ENCODE measurements at regions not wholly inside any gene's neighbourhood (a gene's known extent, or its start where the extent isn't known, plus 50 kb on each side); places are given as distances from the start of the nearest gene placed in this dataset.
A peak's percentile ranks its signal among the peaks of the same experiment; 100 is the strongest.

DNA sequence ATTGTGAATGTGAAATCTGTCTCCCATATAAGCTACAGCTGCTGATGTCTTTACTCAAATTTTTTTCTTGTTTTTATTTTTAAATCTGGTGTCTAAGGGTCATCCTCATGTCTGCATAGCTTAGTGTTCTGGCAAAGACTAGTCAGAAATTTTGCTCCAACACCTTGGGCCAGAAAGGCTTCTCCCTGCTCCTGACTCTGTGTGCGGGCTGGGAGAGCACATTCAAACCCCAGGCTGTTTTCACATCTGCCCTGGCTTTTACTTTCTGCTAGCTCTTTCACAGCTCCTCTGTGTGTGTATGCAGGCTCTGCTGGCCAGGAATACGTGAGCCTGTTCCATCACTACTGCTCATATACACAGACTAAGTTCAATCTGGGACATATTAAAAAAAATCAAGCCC is 102.9 kb upstream of the RIOK3 start:
- no peak for DNase-seq

DNA sequence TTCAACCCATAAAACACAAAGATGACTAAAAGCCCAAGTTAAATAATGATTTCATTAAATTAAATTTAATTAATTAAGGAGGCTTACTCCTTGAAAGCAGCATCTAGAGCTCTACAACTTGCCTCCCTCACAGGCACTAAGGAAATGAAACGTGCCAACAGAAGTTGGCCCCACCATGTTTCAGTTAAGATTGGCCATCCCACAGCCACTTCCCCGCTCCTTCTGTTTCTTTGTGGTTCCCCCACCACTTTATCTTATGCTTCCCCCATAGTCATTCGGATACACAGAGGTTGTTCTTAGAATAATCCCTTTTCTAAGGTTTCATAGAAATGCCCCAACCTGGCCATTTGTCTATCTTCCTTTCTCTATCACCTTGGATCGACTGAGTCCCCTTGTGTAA is 101.6 kb upstream of the RIOK3 start:
- no peak for DNase-seq

DNA sequence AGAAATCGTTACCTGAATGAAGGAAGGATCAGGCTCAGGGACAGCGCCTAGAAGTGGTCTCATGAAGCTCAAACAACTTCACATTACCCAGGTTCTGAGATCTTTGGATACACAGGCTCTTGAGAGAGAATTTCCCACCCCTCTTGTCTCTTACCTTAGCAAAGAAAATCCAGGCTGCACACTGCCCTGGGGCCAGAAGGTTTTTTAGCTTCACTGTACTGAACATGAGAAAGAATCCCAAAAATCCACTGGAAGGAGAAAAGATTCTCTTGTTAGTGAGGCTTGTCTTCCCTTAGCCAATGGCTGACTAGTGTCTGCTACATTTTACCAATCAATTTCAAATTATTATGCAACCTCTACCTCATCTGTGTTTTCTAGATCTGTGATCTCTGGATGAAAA is 101.0 kb upstream of the RIOK3 start:
- no peak for DNase-seq

DNA sequence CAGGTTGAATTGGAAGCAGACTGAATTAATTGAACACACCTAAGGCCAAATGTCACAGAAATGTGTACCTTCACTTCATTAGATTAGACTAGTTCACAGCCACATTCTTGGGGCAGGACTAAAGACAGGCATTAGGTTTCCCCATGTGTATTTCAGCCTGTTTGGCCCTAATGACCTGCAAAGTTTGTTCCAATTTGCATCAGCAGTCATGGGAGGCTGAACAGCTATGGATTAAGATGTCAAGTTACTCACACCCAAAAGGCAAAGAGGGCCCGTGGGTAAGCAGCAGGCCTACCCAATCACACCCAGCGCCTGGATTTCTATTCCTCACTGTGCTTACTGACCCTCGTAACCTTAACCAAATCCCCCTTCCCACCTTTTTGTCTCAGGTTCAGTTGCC is 99.6 kb upstream of the RIOK3 start:
- no peak for DNase-seq

DNA sequence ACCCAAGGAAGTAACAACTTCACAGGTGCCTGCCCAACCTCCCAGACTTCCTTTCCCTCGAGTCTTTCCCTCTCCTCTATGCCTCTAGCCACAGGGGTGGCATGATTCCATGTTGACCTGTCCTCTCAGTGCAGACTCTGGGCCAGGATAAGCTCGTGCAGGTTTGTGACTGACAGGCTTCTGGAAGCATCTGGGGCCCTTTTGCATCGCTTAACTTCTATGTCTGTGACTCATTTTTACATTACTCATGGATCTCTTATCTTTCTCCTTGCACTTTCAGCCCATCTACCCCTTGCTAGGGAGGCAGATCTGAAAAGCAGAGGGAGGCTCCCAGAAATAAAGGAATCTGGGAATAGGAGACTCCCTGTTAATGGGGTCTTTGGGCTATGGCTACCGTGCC is 98.5 kb upstream of the RIOK3 start:
- DNase-seq: peak; percentile 90

DNA sequence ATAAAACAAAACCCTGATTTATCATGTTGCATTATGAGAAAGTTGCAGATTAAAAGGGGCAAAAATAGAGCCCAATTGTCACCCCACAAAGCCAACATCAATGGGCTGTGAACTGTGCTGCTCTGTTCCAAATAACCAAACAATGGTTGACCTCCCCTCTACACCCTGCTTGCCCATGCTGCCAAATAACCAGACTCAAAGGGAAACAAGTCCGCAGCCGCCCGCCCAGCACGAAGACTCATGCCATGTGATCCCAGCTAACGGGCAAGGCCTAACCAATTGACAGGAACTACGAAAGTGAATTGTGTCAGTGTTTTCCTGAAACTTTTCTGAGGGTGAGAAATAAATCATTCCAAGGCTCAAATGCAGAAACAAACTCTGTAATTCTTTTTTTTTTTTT is 97.9 kb upstream of the RIOK3 start:
- no peak for DNase-seq

DNA sequence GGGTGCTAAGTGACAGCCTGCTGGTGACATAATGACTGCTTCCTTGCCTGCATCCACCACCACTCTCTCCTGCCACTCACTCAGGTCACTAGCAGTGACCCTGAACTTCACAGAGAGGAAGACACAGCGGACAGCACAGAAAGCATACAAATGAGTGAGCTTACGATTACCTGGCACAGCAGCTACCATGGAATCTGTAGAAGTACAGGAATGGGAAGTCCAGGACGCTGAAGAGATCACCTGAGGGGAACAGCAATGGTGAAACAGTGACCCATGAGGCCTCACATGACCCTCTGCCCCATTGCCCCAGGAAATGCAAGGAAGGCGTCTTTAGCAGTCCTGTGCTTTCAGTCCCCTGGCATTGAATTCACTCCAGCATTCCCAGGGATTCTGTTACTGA is 96.7 kb upstream of the RIOK3 start:
- DNase-seq: no peak

DNA sequence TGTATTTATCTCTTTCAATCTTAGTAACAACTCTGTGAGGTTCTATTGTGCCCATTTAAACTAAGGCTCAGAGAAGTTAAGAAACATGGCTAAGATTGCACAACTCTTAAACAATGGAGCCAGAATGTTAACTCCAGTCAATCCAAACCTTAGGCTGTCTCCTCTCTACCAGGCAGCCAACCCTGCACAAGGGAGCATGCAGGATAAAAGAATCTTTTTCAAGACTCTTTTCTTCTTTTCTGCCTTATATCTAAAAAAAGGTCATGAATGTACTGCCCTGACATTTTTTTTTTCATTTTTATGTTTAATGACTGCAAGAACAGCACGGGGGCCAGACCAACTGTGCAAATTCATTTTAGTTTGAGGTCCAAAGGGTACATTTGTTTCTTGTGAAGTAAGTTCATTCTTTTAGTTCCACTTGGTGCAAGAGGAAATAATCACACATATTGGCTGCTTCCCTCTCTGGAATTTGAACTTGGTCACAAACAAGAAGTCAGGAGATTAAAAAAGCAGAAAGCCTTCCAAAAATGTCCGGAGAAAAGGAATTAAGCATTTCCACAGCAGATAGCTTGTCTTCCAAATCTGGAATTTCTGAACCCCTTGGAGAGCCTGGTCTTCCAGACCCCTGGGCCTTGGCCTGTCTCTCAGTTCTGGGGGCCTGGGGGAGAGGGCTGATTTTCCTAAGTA is 96.0 kb upstream of the RIOK3 start:
- DNase-seq: peak; percentile 25

DNA sequence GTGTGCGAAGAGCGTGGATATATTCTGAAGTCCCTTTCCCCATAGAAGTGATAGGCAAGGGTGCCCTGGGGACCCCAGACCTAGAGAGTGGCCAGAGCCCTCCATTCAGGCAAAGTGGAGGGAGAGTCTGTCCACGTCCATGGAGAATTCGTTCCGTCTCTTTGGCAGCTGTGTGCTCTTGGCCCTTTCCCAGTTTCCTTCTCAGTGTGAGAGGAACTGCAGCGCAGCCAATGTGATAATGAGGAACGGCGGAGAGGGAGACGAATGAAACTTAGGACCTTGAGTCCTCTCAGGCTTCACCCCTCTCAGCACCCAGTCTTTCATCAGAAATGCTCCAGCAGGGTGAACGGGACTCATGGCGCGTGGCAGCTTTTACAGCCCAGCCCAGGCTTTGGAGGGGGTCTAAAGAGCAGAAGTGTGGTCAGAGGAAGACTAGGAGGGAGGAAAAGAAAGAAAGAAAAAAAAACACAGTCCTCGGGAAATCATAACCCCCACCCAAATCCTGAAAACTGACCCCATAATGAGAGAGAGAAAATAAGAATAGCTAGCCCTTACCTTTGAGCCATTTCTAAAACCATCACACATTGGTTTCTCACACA is 95.0 kb upstream of the RIOK3 start:
- no peak for DNase-seq

DNA sequence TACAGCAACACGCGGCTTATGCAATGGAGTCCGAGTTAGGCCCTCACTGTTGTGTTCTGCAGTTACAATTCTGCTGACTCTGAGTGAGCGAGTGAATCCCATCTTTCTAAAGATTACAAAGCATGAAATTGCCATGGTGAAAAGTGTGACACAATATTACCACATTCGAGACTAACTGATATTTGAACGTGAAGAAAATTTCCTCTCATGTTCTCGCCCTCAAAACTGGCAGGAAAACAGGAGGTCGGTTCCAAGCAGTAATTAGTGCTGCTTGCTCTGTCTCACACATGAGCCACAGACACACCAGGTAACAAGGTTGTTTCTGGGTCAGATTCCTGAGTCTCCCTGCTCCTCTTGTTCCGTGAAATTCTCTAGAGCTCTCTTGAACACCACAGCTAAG is 93.7 kb upstream of the RIOK3 start:
- no peak for DNase-seq

DNA sequence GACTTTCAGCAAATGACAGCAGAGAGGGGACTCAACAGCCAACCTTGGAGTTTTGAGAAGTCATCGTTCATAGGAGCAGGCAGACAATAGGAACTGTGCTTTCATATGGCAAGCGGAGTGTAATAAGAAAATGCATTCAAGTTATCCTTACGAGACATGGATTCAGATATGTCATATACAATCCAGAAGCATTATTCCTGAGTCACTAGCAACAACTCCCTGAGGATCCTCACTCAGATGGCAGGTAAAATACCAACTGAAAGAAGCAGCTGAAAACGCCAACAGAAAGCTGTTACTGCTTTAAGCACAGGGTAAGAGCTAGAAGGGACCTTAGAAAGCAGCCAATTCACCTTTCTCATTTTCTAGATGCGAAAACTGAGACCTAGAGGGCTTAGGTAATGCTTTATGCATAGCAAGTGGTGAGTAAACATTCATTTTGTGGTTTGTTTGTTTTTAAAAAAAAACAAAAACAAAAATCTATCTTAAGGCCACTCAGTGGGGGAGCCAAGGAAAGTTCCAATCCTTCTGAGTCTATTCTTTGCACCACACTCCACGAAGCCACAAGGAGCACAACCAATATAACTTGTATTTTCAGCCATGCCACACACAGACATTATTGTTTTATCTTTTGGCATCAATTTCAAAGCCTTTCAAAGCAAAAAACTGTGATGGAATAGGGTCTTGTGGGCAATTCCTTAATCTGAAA is 89.1 kb upstream of the RIOK3 start:
- DNase-seq: no peak

DNA sequence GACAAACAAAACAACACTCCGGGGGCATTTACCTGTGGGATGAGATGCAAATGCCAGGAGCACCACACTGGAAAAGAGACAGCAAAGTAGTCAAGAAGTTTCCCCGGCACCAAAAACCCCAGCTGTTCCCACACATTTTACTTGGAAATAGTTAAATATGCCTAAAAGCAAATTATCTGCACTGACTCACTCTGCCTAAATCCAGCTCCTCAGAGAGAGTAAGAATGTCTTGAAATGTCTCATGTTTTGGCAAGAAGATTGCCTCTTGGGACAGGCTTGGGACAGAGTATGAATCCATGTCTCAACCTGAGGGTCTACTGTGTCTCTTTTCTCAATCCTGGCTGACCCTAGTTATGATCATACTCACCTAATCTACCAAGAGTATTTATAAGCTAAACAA is 87.5 kb upstream of the RIOK3 start:
- no peak for DNase-seq

DNA sequence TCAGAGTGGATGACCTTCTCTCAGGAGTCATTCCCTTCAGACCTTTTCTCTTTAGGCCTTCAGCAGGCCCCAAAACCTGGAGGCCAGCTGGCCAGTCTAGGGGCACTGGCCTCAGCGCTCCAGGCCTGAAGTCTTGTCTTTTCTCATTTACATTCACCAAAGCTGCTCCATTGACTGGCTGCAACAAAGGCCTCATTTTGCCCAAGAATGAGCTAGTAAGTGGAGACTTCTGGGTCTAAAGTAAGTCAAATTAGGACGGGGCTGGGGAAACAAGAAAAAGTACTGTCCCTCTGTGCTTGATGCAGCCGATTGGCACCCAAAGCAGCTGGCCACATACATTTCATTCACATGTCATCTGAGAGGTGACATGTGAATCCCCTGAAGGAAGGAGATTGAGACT is 83.8 kb upstream of the RIOK3 start:
- DNase-seq: no peak

DNA sequence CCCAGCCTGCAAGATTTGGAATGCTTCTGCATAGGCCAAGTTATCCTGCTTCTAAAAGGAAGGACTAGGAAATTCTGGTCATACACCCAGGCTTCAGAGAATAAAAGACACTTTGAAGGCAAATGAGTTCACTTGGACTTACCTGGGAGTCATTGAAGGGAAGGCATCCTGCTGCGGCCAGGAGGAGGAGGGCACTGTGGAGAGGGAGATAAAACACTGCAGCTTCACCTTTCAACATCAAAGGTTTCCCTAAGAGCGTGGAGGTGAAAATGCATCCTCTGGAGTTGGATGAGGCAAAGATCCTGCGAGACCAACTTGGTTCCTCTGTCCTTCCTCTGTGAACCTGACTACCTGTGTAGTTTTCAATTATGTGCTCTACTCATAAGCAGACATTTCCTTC is 79.5 kb upstream of the RIOK3 start:
- no peak for DNase-seq

DNA sequence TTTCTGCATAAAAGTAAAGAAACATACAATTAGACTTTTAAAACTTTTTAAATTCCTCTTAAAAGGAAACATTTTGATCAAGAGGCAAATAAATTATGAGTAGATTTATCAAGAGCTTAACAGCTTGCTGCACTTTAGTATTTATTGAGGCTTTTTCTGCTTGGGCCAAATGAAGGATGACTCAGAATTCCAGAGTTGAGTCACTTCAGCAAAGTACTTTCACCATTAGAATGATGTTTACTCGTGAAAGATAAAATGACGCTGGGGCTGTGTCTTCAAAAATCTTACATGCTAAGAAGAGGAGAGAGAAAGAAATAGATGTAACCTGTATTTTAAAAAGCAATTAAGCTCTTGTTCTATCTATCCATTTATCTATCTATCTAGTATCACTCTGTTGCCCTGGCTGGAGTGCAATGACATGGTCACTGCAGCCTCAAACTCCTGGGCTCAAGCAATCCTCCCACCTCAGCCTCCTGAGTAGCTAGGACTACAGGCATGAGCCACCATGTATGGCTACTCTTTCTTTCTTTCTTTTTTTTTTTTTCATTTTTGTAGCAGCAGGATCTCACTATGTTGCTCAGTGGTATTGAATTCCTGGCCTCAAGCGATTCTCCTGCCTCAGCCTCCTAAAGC is 75.3 kb upstream of the RIOK3 start:
- DNase-seq: peak; percentile 80

DNA sequence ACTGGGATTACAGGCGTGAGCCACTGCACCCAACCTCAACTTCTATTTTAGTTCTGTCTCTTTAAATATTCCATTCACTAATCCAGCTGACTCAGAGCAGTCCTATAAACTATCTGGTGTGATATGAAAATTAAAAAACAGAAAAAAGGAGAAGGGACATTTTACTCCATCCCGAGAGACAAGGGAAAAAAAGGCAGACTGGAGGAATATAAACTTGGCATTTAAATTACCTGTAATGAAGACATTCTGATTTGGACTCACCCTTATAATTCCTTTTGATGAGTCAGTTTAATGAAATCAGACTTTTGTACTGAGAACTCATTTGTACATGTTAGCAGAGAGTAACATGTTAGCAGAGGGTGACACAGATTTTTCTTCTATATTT is 74.8 kb upstream of the RIOK3 start:
- peak; percentile 47 for DNase-seq

DNA sequence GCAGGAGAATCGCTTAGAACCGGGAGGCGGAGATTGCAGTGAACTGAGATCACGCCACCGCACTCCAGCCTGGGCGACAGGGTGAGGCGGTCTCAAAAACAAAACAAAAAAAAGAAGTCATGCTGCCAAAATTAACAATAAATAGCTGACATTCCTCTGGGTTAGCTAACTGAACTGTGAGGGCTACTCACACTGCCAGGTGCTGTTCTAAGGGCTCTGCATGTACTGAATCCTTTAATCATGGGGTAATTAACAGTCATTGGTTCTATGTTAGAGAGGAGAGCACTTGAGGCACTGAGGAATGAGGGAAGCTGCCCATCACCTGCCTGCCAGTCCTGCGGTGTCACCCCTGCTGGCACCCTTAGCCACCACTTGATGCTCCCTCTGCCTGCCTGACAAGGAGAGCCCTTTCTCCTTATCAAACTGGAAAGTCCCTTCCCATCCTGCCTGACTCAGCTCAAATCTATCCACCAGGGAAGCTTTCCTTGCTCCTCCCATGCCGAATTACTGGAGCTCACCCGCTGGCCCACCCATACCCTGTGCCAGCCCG is 73.0 kb upstream of the RIOK3 start:
- DNase-seq: peak; percentile 96

DNA sequence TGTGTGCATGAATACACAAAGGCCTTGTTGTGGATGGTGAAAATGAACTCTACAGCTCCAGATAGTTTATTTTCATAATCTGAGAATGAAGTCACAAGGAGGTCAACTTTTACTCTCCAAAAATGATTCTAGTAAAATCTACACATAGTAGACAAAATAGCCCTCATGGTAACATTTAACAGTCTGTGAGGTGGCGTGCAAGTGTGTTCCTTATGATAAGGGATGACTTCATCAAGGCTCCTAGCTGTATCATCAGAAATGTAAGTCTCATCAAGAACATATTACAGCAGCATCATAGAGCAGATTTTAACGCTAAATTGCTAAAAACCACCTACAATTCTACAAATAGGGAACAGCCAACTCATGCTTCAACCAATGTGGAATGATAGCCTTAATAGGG is 72.3 kb upstream of the RIOK3 start:
- peak; percentile 72 for DNase-seq

DNA sequence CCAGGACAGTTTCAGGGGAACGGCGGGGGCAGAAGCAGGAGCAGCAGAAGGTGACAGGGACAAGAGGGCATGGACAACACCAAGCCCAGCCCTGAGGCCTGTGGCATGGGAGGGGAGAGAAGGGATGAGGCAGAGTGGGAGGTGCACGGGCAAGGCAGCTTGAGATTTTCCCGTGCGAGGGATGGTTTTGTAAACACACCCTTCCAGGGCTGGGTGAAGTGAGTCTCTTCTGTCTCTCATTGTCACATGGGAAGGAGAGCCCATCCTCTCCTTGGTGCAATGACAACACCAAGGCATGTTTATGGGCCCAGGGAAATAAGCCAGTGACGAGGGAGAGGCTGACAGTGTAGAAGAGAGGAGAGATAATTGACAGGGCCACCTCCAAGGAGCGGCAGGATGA is 69.6 kb upstream of the RIOK3 start:
- DNase-seq: no peak

DNA sequence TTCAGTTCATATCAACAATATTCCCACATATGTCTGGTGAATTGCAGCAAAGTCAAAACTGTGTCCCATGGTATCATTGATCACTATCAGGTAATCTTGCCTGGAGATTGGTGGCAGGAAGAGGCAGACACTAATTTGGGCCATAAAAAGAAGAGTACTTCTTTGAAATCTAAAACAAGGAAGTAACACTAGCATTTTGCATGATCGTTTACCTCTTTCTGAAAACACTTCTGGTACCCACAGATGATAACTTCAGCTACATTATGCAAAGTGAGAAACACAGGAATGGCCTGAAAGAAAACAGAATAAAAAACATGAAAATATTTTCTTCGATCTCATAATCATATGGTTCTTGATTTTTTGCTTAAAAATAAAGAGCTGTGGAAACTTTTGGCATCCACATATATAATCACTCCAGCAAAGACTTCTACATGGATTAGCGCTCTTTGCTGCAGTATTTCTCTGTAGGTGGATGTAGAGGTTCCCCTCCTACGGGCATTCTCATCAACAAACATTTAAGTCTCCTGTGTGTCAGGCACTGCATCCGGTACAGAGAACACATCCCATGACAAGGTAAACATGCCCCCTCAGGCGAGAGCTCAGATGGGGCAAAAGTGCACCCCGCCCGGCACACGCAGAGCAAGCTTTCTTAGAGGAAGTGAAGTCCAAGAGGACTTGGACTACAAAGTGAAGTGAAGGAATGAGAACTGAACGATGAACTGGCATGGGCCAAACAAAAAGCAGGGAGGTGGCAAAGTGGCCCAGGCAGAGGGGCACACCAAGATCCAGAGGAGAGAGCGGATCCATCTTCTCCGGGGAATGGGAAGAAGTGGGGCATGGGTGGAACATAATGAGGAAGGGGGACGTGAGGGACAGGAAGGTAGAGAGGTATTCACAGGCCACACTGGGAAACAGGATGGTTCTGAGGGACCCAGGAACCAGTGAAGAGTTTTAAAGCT is 68.0 kb upstream of the RIOK3 start:
- DNase-seq: no peak

DNA sequence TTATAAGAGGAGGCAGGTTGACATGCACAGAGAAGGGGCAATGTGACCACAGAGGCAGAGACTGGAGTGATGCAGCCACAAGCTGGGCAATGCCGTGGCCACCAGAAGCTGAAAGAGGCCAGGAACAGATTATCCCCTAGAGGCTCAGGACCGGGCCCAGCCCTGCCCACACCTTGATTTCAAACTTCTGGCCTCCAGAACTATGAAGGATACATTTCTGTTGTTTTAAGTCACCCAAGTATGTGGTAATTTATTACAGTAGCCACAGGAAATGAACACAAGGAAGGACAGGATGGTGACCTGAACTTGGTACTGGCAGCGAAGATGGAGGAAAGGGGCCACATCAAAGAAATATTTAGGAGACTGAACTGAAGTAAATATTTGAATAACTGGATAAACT is 66.8 kb upstream of the RIOK3 start:
- no peak for DNase-seq

DNA sequence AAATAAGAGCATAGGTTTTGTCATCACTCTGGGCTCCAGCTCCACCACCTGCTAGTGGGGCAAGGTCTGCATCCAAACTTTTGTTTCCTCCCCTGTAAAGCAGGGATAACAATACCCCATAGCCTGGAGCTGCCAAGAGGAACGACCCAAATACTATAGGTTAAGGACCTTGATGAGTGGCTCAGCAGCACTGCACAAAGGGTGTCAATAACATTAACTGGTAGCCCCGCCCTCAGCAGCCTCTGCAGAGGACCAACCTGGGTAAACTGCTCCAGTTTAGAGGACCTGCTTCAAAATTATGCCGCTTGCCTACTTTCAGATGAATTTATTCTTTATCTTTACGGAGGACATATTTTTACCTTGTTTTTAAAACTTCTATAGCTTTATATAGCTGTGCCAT is 65.8 kb upstream of the RIOK3 start:
- DNase-seq: no peak

DNA sequence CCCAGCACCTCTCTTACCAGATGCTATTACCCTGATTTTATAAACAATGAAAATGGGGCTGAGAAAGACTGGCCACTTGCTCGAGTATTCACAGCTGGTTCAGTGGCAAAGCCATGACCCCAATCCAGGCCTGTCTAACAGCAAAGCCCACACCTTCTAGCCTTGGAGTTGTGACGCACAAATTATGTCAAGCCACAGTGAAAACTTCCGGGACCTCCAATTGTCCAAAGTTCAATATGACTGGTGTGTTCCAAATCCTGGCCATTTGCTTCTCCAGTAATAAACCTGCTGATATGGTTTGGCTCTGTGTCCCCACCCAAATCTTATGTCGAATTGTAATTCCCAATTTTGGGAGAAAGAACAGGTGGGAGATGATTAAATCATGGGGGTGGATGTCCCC is 64.7 kb upstream of the RIOK3 start:
- DNase-seq: no peak

Data from NCI-H226 (cell line).